HepG2 (cell line): ENCODE measurements at regions not wholly inside any gene's neighbourhood (a gene's known extent, or its start where the extent isn't known, plus 50 kb on each side); places are given as distances from the start of the nearest gene placed in this dataset.
"Not testable (repeated sequence)": the region's sequence is repeated elsewhere in the genome, so short reads cannot be mapped to it uniquely, and the experiment has no call there.

Experiments
- ATAC-seq: fragments of 200-7000 bp; cut with Tn5 transposase; 3 replicates; pipeline ENCODE4 v1.9.1; 2020; ENCODE audit warnings: mild to moderate bottlenecking, moderate library complexity
- BruUV-seq: library from RNA; stranded (reverse); fragments of 400-500 nt; replicated peaks from 2 replicates; lab custom pipeline; 2021; lab: Mats Ljungman, UMichigan
- CTCF ChIA-PET: fragments of 300-600 bp; formaldehyde crosslinking; extraction: SDS; loops from one replicate; lab custom pipeline; 2021; ENCODE audit warnings: low total read pairs, inconsistent platforms, low intra/inter-chr PET ratio; lab: Yijun Ruan, JAX
- POLR2A ChIA-PET: fragments of 350-600 bp; sonication (Branson Sonifier 250); formaldehyde crosslinking; loops from one replicate; lab custom pipeline; 2020; ENCODE audit warnings: antibody characterized with exemption, inconsistent platforms; lab: Yijun Ruan, JAX
- DNase-seq: peaks from one replicate; pipeline ENCODE4 v3.0.0-alpha.2; 2015; ENCODE audit warnings: low spot score
- FAIRE-seq: peaks from 3 replicates; lab custom pipeline; 2011; peaks lifted over from hg19 to GRCh38; lab: Jason Lieb, UNC
- H2AFZ ChIP-seq: one replicate; pipeline ENCODE4 v1.6.1; 2011; ENCODE audit warnings: low read length, inconsistent platforms
- H3K27ac ChIP-seq: fragments of 300-600 bp; 3 replicates; pipeline ENCODE4 v1.8.0; 2011; ENCODE audit warnings: mixed run types, mild to moderate bottlenecking, mixed read lengths, low read length, inconsistent platforms; ENCODE audit not compliant: insufficient read depth; ENCODE audit errors: extremely low read length
- H3K27me3 ChIP-seq, 2 experiments: fragments of 200-600 bp in 1 of 2; 2 replicates in 1 of 2; 3 replicates in 1 of 2; pipeline versions ENCODE4 v1.6.0 to v1.8.0; 2011; ENCODE audit warnings: low read length in 2 of 2, mild to moderate bottlenecking in 2 of 2, moderate library complexity in 2 of 2, inconsistent platforms in 1 of 2; ENCODE audit not compliant: insufficient read depth in 2 of 2, control insufficient read depth in 1 of 2
- H3K36me3 ChIP-seq, 2 experiments: fragments of 200-600 bp in 1 of 2; replicated peaks in 1 of 2; 2 replicates in 1 of 2; 3 replicates in 1 of 2; pipeline versions ENCODE4 v1.5.1 to v1.8.0; 2011; ENCODE audit warnings: low read length in 2 of 2, inconsistent platforms in 1 of 2; ENCODE audit not compliant: insufficient read depth in 2 of 2, control insufficient read depth in 1 of 2
- H3K4me1 ChIP-seq: 2 replicates; pipeline ENCODE4 v1.5.1; 2012; ENCODE audit warnings: low read length, inconsistent platforms; ENCODE audit not compliant: insufficient read depth
- H3K4me2 ChIP-seq: 2 replicates; pipeline ENCODE4 v1.6.0; 2011; ENCODE audit warnings: low read depth, low read length, inconsistent platforms
- H3K4me3 ChIP-seq, 3 experiments: fragments of 200-600 bp in 1 of 3; sonication (generic), shearing (Covaris generic) in 1 of 3; replicated peaks in 1 of 3; 2 replicates each; pipeline ENCODE4 v1.5.1; 2011 to 2016; ENCODE audit warnings: low read length in 3 of 3, inconsistent platforms in 2 of 3, low read depth in 2 of 3, mild to moderate bottlenecking in 2 of 3, control low read depth in 1 of 3, mixed read lengths in 1 of 3; ENCODE audit not compliant: insufficient read depth in 1 of 3
- H3K79me2 ChIP-seq: one replicate; pipeline ENCODE4 v1.6.1; 2011; ENCODE audit warnings: low read length, inconsistent platforms; ENCODE audit not compliant: insufficient read depth
- H3K9ac ChIP-seq: 2 replicates; pipeline ENCODE4 v1.6.0; 2011; ENCODE audit warnings: mild to moderate bottlenecking, low read depth, low read length, inconsistent platforms; ENCODE audit not compliant: insufficient read depth
- H3K9me3 ChIP-seq: 2 replicates; pipeline ENCODE4 v1.5.1; 2012; ENCODE audit warnings: mild to moderate bottlenecking, low read length
- H4K20me1 ChIP-seq: 2 replicates; pipeline ENCODE4 v1.6.0; 2011; ENCODE audit warnings: inconsistent platforms, mild to moderate bottlenecking, low read length, moderate library complexity; ENCODE audit not compliant: insufficient read depth
- ATAD3A ChIP-seq: sonication (generic); formaldehyde crosslinking; IDR thresholded peaks from 2 replicates; pipeline ENCODE4 v1.4.0; 2020; ENCODE audit warnings: missing genetic modification reagents
- ISL2 ChIP-seq: sonication (generic); formaldehyde crosslinking; IDR thresholded peaks from 2 replicates; pipeline ENCODE4 v1.5.0; 2020; ENCODE audit warnings: missing genetic modification reagents
- KDM2A ChIP-seq: sonication (generic); formaldehyde crosslinking; IDR thresholded peaks from 2 replicates; pipeline ENCODE4 v1.4.0; 2020; ENCODE audit warnings: low read depth, missing genetic modification reagents, borderline replicate concordance
- KLF9 ChIP-seq: IDR thresholded peaks from 2 replicates; pipeline ENCODE4 v1.6.1; 2016; ENCODE audit warnings: low read depth
- PITX1 ChIP-seq: sonication (generic); formaldehyde crosslinking; IDR thresholded peaks from 2 replicates; pipeline ENCODE4 v1.5.1; 2020; ENCODE audit warnings: mild to moderate bottlenecking, missing genetic modification reagents
- SOX6 ChIP-seq, 2 experiments: fragments of 450-650 bp in 1 of 2; sonication (generic) in 1 of 2; formaldehyde crosslinking in 1 of 2; IDR thresholded peaks; 2 replicates each; pipeline versions ENCODE4 v1.4.0 to v1.6.1; 2017 to 2020; ENCODE audit warnings: antibody characterized with exemption in 1 of 2, mild to moderate bottlenecking in 1 of 2, missing genetic modification reagents in 1 of 2
- ZFP41 ChIP-seq: sonication (generic); formaldehyde crosslinking; IDR thresholded peaks from 2 replicates; pipeline ENCODE4 v1.4.0; 2020; ENCODE audit warnings: mild to moderate bottlenecking, missing genetic modification reagents, borderline replicate concordance
- ZNF24 ChIP-seq: fragments of 450-650 bp; IDR thresholded peaks from 2 replicates; pipeline ENCODE4 v1.6.1; 2017; ENCODE audit warnings: antibody characterized with exemption, mild to moderate bottlenecking
- ZNF639 ChIP-seq: conservative IDR thresholded peaks from 2 replicates; pipeline ENCODE4 v1.6.1; 2018; ENCODE audit warnings: missing genetic modification reagents
- WGBS: methylation state at CpG from one replicate; pipeline ENCODE4 v1.1.6; 2017; ENCODE audit warnings: low lambda C conversion rate; 5-methylcytosine and 5-hydroxymethylcytosine counted together
- in situ Hi-C: cut with HindIII; loops from 2 replicates; pipeline ENCODE4 v1.10.0; 2017; ENCODE audit warnings: low pct_unique_long_range_greater_than_20kb; ENCODE audit not compliant: extremely low pct_ligation_motif_present
- intact Hi-C: fragments of 100-400 bp; cut with micrococcal nuclease; formaldehyde crosslinking; loops from one replicate; pipeline ENCODE4 v1.10.0; 2022; ENCODE audit not compliant: unreplicated experiment

GRCh38 chr12:83932011-83932410, 980.6 kb downstream of the SLC6A15 start (continued):
- TF ChIP-seq KLF9 (CRISPR knock-in tag) (no peak), SOX6 (IDR thresholded peaks at IDR 0.05) (no peak), SOX6 (CRISPR knock-in tag; IDR thresholded peaks at IDR 0.05) (no peak), PITX1 (no peak), ZNF24 (no peak), ZNF639 (CRISPR knock-in tag) (no peak), ZFP41 (CRISPR knock-in tag) (no peak), ISL2 (CRISPR knock-in tag) (no peak)

- Histone ChIP-seq H3K27me3 (no peaks in the 10 kb centered on the region), H3K79me2 (no peaks in the 10 kb centered on the region), H3K4me2 (no peak overlapping the region), H3K4me1 (no peaks in the 10 kb centered on the region), H2AFZ (no peak overlapping the region)
- DNase-seq (no peak), ATAC-seq (no peak)
- TF ChIP-seq ATAD3A (no peak), KDM2A (no peak)
- TF ChIP-seq, all 625 proteins: peak for 0
- BruUV-seq: no TSS peak
- in situ Hi-C loops (no loop called here), intact Hi-C loops (no loop called here)
- Histone ChIP-seq H3K36me3 (no peaks in the 10 kb centered on the region), H3K9ac (no peak overlapping the region), H3K4me3 (no peak overlapping the region), H3K9me3 (no peaks in the 10 kb centered on the region), H4K20me1 (no peaks in the 10 kb centered on the region), H3K27ac (no peak overlapping the region)
- no peak for FAIRE-seq
- ChIA-PET CTCF (no interaction called here), POLR2A (no interaction called here)
Observed at GRCh38 chr12:83931451-83931850, 981.1 kb downstream of the SLC6A15 start.

GRCh38 chr12:83929792-83930191, 982.8 kb downstream of the SLC6A15 start:
- H3K27ac ChIP-seq, H2AFZ ChIP-seq, H3K9me3 ChIP-seq, H3K79me2 ChIP-seq, BruUV-seq, H3K4me1 ChIP-seq, POLR2A ChIA-PET, DNase-seq, in situ Hi-C loops, FAIRE-seq, H3K4me2 ChIP-seq, ATAC-seq, H4K20me1 ChIP-seq, CTCF ChIA-PET, H3K36me3 ChIP-seq, H3K4me3 ChIP-seq, H3K9ac ChIP-seq, intact Hi-C loops, H3K27me3 ChIP-seq: not testable (repeated sequence)
- WGBS: 45% methylated on average over 13 of the region's 13 CpGs
